GM18498 (cell line): ENCODE measurements at regions not wholly inside any gene's neighbourhood (a gene's known extent, or its start where the extent isn't known, plus 50 kb on each side); places are given as distances from the start of the nearest gene placed in this dataset.

Source experiments
- ATAC-seq: cut with Tn5 transposase; IDR thresholded peaks from one replicate; pipeline ENCODE4 v1.9.1; 2021; ENCODE audit warnings: mild to moderate bottlenecking, moderate library complexity; ENCODE audit not compliant: unreplicated experiment

DNA sequence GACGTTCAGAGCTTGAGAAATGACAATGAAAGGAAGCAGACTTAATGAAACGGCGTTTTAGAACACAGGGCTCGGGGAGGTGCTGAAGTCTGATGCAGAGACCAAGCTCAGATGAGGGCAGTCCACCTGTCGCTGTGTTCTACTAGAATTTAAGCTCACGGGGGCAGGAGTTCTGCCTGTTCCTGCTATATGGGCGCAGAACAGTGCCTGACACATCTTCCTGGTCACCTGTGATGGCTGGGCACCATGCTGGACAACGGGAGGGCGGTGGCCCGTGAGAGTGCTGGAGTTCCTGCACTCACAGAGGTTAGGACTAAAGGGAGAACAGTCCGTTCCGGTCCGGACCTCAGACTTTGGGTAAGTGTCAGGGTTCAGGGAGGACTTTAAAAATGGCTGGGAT, 130.6 kb downstream of the ERMARD start:
- ATAC-seq = no peak

DNA sequence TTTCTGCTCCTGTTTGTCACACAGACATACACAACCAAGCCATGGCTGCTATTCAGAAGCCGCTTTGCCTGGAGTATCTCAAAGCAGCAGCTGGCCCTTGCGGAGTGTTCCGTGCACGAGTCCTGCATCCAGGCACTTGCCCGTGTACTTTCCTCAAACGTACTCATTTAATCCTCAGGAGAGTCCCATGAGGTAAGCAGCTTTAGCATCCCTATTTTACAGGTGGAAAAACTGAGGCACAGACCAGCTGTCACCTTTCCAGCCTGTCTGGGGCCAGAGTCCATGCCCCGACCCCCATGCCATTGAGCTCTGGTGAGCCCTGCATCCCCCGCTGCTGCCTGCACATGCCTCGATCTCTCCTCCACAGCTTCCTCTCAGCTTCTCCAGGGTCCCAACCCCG, 130.0 kb downstream of the ERMARD start:
- no peak for ATAC-seq

DNA sequence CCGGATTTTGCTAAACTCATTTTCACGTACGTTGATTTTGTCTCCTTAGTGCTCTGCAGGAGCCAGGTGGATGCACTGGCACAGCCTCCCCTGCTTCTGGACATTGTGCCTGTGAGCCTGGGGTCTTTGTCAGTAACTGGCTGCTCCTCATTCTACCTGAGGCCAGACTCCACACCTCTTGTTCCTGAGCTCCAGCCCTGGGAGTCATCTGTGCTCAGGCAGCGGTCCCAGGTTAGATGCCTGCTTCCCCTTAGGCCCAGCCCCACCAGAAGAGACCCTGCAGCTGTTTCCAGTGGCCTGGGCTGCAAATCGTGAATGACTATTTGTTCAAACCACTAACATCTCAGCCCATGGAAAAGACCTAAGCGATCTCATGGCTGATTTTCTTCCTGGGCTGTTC, 129.1 kb downstream of the ERMARD start:
- ATAC-seq = no peak

DNA sequence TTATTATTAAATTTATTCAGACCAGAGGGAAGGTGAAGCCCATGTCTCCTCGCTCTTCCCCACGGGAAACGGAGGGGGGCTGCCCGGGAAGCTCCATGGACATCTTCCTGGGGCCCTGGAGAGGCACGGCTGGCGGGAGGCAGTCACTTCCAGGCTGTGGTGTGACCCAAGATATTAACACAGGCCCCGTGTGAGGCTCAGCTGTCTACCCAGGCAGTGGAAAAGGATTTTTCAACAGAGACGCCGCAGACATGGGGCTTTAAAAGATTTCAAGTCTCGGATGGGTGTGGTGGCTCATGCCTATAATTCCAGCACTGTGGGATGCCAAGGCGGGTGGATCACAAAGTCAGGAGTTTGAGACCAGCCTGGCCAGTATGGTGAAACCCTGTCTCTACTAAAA, 117.9 kb downstream of the ERMARD start:
- ATAC-seq = no peak

DNA sequence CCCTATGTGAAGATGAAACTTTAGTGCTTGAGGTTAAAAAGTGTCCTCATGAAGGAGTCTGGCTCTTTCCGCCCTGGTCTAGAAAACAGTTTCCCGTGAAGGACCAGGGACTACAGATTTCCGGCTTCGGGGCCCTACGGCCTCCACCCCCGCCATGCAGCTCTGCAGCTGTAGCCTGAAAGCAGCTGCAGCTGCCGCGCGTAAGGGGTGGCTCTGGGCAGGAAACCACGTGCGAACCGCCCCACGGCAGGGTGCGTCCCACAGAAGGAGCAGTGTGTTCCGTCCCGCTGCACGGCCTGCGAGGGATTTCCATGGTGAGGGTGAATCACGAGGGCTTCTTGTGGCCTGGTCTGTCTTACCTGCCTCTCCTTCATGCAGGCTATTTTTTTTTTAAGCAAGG, 117.0 kb downstream of the ERMARD start:
- no peak for ATAC-seq

DNA sequence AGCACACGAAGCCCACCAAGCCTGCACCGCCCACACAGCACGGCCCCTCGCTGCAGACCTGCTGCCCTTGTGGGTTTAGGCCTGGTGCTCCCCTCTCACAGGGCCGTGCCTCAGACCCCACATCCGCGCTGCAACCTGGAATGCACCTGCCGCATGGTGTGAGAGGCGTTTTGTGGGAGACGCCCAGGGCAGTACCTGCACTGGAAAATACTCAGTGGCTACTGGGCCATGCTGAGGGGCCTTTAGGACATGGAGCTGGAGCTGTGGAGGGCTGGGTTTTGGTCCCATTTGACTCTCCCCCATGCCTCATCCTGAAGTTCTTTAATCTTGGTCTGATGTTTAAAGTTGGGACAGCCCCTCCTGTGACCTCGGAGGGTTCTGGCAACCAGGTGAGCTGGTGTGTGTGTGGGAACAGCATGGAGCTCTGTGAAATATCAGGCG, 116.3 kb downstream of the ERMARD start:
- ATAC-seq = no peak

DNA sequence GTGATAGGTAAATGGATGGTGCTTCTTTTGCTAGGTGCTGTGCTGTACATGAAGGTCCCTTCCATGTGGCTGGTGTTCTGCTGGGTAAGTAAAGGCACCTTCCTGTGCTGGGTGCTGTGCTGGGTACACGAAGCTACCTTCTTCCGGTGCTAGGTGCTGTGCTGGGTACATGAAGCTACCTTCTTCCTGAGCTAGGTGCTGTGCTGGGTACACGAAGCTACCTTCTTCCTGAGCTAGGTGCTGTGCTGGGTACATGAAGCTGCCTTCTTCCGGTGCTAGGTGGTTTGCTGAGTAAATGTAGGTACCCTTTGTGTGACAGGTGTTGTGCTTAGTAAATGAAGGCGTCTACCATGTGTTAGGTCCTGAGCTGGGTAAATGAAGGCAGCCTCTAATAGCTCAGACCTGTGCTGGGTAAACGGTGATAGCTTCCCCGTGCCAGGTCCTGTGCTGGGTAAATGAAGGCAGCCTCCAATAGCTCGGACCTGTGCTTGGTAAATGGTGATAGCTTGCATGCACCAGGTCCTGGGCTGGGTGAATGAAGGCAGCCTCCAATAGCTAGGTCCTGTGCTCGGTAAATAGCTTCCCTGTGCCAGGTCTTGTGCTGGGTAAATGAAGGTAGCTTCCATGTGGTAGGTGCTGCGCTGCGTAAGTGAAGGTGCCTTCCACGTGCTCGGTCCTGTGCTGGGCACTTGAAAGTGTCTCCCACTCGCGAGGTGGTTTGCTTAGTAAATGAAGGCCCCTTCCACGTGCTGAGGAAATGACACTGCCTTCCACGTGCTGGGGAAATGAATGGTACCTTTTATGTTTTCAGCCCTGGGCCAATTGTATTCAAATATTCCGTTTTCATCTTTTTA, 115.5 kb downstream of the ERMARD start:
- no peak for ATAC-seq

DNA sequence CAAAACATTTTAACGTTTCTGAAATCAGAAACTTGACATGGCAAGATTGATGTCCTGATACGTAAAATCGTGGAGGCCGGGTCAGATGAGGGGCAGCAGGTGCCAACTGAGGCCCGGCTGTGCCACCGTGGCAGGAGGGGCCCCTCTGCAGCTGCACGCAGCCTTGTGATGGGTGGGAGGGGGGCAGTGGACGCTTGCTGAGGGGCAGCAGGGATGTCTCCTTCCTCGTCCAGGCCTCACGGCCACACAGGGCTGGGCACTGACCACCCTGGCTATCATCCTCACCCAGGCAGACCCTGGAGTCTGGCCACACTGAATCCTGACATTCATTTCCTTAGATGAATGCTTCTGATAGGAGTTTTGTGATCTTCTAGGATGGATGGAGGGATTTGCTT, 114.7 kb downstream of the ERMARD start:
- no peak for ATAC-seq

DNA sequence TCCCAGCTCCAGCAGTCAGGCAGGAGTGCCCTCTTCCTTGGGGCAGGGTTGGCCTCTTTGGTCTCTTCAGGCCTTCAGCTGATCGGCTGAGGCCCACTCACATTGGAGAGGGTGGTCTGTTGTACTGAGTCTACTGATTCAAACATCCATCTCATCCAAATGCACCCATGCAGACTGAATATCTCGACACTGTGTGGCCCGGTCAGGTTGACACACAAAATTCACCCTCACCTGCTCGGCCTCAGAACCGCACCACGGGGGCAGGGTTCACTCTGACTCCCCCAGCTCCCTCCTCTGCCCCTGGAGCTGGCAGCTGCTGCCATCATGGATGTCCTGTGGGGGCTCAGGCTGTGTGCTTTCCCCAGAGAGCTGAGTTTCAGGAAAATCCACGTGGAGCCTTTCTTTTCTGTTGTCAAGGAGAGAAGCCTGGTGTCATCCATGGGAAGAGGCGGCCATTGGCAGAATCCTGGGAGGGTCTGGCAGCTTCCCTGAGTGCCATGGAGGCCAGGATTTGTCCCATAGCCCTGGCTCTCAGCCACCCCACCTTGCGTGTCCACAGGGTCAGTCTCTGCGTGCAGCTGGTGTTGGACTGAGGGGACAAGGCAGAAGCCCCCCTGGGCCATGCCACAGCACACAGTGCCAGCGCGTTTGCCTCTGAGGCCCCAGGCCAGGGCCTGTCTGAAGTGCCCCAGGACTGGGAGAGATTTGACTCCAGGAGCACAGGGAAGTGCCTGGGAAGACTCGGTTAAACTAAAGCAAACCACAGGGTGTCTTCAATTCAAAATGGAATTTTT, 114.1 kb downstream of the ERMARD start:
- no peak for ATAC-seq

DNA sequence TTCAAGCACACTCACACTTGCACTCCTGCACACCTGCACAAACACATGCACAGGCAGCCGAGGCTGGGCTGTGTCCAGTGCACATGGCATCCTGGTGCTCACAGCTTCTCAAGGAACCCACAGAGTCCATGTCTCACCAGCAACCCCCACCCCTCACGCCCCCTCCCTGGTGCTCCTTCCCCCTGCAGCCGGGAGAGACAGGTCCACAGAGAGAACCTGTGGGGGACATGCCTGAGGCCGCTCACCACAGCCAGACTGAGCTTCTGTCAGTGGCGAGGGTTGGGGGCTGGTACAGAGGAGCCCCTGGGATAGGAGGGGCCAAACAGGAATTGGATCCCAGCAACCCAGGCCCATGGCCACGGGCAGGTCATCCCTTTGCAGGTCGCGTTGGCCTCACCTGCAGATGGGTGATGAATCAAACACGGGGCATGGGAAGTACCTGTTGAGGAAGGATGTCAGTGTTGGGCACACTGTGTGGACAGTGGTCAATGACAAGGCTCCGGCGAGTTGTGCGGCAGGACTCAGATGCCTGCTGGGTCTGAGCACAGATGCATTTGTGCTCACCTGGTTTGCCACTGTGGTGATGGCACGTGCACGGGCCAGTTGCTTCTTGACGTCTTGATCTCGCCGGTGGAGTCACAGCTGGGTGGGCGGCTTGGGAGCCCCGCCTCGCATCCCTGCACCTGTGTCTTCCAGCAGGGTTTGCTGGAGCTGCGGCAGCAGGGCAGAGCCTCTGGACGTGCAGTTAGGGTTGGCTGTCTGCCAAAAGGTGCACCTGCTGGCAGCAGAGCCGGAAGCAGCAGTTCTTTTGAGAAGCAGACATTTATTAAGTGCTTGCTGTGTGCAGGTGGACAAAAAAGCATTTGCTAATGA, 113.0 kb downstream of the ERMARD start:
- ATAC-seq = no peak

DNA sequence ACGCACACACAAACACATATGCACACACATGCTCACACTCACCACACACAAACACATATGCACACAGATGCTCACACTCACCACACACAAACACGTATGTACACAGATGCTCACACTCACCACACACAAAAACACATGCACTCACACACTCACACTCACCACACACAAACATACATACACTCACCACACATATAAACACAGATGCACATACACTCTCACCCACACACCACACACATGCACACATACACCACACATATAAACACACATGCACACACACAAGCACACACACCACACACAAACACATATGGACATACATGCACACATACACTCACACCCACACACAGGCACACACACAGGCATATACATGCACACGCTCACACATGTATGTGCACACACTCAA, 112.3 kb downstream of the ERMARD start:
- ATAC-seq = no peak

DNA sequence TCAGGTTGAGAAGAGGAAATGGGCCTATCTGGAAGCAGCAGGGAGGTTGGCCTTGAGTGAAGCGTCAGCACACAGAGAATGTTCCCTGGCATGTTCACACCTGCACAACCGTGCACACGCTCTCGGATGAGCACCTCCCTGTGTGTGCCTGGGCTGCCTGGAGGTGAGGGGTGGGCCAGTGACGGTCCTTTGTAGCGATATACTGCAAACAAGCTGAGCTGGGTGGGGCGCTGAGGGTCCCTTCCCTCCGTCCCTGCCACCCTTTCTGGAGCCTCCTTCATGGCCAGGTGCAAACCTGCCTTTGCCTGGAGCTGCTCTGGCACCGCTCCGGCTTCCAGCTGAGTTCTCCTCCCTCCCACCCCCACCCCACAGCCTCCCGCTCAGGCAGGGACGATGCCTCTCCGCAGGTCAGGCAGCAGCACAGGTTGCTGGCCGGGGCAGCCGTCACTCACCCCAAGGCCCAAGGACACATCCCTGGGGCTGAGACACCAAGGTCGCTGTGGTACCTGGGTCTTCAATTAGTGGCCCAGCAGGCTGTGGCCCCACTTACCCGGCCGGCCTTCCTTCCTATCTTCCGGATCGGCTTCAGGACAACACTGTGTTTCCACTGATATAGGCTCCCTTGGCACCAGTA, 111.6 kb downstream of the ERMARD start:
- ATAC-seq = no peak

DNA sequence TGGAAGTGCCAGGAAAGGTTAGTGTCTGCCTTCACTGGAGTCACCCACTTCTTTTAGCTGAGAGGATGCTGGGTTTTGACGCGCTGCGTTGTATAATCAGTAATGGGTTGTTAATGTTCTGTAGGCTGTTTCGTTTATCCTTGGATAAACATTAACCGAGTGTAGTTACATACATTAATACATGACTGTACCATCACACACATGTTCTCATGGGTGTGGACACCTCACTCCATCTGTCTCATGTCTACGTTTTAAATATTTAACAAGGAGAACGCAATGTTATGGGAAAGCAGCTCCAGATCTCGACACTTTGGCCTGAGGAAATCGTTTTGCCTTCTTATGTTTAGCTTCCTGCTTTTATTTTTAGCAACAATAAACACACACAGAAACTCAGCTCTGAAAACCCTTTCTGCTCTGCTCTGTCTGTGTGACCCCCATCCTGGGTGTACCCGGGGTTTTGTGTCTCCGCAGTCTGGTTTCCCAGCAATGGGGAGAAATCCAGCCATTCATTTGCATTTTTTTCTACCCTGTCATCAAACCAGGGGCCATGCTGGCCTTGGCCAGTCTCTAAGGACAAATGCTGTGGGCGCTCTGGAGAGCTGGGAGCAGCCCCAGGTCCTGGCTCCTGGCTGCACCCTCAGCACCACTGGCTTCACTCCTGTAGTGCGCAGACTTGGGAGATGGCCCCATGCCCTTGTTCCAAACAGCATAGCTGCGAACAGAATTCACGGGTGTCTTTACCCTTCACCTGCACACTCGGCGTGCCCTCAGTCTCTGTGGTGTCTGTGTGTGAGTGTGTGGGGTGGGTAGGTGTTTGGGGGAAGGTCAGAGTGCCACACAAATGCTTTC, 110.8 kb downstream of the ERMARD start:
- ATAC-seq = no peak

DNA sequence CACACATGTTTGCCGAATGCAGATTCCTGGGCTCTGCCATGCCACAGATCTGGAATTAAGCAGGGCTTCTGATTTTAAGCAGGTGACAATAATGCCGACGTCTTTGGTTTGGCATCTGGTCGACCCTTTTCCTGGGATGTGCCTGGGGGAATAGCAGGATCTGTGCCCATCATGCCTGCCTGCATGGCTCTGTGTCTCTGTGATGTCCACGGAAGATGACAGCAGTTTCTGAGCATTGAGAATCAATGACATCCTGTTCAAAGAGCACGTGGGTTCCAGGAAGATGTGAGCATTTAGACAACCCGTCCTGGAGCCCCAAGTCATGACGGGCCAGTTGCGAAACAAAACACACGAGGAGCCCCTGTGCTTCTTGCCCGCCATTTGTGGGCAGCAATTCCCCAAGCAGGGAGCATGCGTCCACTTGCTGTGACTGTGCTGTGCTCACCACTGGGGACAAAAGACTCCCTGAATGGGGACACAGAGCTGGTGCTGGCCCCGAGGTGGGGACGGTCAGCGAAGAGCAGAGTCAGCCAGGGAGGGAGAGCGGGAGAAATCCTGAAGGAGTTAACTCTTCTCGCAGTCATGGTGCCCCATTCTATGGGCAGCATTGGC, 110.1 kb downstream of the ERMARD start:
- ATAC-seq = no peak

DNA sequence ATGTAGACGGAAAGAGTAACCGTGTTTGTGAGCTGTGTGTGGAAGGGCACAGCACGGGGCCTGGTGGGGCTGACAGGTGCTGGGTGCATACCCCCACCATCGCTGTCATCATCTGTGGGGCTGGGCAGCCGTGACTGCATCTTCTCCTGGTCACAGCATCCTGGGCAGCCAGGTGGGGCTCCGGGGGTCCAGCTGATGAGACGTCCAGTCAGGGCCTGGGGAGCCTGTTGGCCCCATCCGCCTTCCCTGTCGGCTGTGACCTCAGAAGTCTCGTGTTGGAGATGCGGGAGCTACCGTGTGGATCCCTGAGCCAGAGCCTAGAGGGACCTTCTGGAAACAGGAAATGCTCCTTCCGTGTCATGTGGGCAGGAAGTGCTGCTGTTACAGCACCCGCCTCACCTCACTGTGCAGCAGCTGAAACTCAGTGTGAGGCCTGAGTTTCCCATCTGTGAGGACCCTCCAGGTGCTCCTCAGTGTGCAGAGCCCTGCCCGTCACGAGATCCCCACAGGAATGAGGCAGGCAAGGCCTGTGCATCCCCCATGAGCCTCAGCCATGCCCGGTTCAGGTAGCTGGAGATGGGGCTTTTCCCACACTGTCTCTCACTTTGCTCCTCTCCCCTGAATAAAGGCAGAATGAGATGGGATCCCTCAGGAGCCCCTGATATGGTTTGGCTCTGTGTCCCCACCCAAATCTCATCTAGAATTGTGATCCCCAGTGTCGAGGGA, 108.7 kb downstream of the ERMARD start:
- no peak for ATAC-seq

DNA sequence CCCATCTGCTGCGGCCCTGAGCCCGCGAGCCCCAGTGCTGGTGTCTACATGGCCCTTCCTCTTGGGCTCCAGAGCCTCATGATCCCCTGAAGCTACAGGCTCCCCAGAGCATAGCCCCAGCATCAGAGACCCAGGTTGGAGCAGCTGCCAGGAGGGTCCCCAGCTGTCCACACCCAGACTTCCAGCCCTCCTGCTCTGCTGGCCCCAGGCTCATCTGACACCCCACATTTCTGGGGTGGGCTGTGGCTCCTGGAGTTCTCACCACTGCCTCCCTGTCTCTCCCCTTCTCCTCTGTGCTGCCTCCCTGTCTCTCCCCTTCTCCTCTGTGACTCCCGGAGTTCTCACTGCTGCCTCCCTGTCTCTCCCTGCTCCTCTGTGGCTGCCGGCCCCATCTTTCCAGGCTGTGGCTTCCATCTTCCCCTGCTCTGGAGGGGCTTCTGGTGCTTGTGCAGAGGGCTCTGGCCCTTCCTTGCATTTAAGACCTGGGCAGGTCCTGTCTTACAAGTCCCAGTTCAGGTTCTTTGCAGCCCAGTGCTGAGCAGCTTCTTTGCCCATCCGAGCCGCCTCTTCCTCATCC, 108.1 kb downstream of the ERMARD start:
- ATAC-seq = no peak

DNA sequence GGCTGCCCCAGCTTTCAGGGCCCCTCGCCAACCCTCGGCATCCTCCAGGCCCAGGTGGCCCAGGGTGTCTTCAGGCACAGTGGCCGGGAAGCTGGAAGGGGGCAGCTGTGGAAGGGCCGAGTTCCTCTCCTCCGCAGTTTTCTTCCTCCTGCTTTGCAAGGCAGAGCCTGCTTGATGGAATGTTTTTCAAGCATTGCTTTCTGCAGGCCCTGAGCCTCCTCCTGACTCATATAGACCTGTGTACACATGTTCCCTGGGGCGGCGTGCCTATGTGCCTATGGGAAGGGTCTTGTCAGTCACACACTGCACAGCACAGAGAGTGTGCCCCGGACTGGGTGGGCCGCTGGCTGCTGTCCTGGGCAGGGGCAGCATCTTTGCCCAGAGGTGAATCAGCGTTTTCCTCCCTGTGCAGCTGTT, 107.5 kb downstream of the ERMARD start:
- ATAC-seq = no peak

DNA sequence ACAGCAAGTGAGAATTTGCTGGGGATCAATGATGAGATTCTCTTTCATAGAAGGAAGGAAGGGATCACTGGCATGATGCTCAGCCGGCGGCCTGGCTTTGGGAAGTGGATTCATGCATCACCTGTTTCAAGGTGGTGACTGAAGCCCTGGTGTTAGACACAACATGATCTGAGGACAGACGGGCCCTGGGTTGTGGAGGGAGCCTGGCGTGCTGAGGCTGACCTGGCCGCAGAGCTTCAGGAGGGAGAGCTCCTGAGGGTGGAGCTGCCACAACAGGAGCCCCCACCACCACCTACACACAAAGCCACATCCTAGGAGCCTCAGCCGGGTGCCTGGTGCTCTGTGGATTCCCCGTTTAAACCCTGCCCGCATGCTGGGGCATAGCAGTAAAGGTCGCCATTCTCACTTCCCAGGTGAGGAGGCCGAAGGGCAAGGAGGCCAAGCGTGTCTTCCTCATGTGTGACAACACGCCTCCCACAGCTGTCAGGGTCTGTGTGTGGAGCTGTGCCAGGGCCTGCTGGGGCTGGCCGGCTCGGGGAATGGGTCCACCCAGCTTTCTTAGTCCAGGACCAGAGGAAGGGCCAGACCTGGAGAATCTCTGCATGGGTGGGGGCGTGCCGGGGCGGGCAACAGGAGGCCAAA, 107.0 kb downstream of the ERMARD start:
- ATAC-seq = no peak
